ENCODE measurements at regions not wholly inside any gene's neighbourhood (a gene's known extent, or its start where the extent isn't known, plus 50 kb on each side); places are given as distances from the start of the nearest gene placed in this dataset.

DNA sequence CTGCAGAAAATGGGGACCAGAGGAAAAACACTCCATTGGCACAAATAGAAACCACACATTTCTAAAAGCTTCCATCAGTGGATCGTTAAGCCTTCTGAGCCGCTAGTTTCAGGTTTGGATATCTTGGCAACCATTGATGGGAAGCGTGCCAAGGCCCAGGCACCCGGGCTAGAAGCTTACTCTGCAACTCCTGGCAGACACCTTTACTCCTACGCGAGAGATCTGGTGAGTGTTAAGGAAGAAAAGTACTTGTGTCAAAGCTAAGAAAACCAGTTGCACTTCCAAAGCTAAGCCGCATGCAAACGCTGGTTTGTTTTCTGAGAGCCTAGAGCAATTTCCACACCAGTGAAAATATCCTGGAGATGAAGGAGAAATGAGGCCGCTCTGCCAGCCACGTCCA is 472.4 kb downstream of the PMP22 start (continued):
- no peak for TF ChIP-seq CHD7 (IDR thresholded peaks at IDR 0.05; ENCODE audit: insufficient replicate concordance, low read length)
- TF ChIP-seq CBX8 (IDR thresholded peaks at IDR 0.05; ENCODE audit: borderline replicate concordance, low read depth, low read length) = no peak
- TF ChIP-seq JUN (IDR thresholded peaks at IDR 0.05; ENCODE audit: low read depth, low read length) = no peak
- no peak for TF ChIP-seq CHD1 (IDR thresholded peaks at IDR 0.05; ENCODE audit: low read depth, low read length)

Measured in H1 (cell line).